ENCODE measurements at regions not wholly inside any gene's neighbourhood (a gene's known extent, or its start where the extent isn't known, plus 50 kb on each side); places are given as distances from the start of the nearest gene placed in this dataset.

GRCh38 chr2:217016796-217017419 is 157.0 kb upstream of the TNP1 start:
- H3K27ac ChIP-seq (ENCODE audit: low read depth in 1 of 2, low read length in 1 of 2) = no peak overlapping the region
- ATAC-seq (ENCODE audit: insufficient read depth, low FRiP score) = no peak
- WGBS, 2 donors = 84 to 89% methylated on average over 7 of the region's 7 CpGs

GRCh38 chr2:217014328-217015105 is 154.7 kb upstream of the TNP1 start:
- Histone ChIP-seq H3K9ac (ENCODE audit: insufficient read depth in 1 of 2, low read length in 2 of 2) (no peak overlapping the region), H3K27ac (ENCODE audit: low read depth in 1 of 2, low read length in 1 of 2) (no peak overlapping the region), H3K36me3 (ENCODE audit: control insufficient read depth in 4 of 4, insufficient read depth in 4 of 4, low read length in 4 of 4) (no peaks in the 10 kb centered on the region), H3K27me3 (ENCODE audit: control insufficient read depth in 3 of 3, insufficient read depth in 3 of 3, low read length in 2 of 3) (no peaks in the 10 kb centered on the region), H3K4me3 (no peak overlapping the region), H3K9me3 (ENCODE audit: control insufficient read depth in 4 of 4, insufficient read depth in 3 of 4, low read length in 3 of 4) (no peaks in the 10 kb centered on the region), H3K4me1 (ENCODE audit: control insufficient read depth in 5 of 5, insufficient read depth in 5 of 5, low read length in 5 of 5) (peaks cover 0 to 14% (median 4%) of the 10 kb centered on the region in 5 donors)
- ATAC-seq (ENCODE audit: insufficient read depth, low FRiP score) (no peak), DNase-seq (no peak)
- WGBS, 2 donors = 89 to 92% methylated on average over 6 of the region's 6 CpGs
- no peak for TF ChIP-seq CTCF (IDR thresholded peaks at IDR 0.05; ENCODE audit: control extremely low read depth, extremely low read depth)

More at GRCh38 chr2:217016796-217017419, 157.0 kb upstream of the TNP1 start:
- Histone ChIP-seq H3K36me3 (ENCODE audit: control insufficient read depth in 4 of 4, insufficient read depth in 4 of 4, low read length in 4 of 4) (no peaks in the 10 kb centered on the region), H3K9ac (ENCODE audit: insufficient read depth in 1 of 2, low read length in 2 of 2) (no peak overlapping the region), H3K4me3 (no peak overlapping the region), H3K9me3 (ENCODE audit: control insufficient read depth in 4 of 4, insufficient read depth in 3 of 4, low read length in 3 of 4) (no peaks in the 10 kb centered on the region), H3K27me3 (ENCODE audit: control insufficient read depth in 3 of 3, insufficient read depth in 3 of 3, low read length in 2 of 3) (no peaks in the 10 kb centered on the region), H3K4me1 (ENCODE audit: control insufficient read depth in 5 of 5, insufficient read depth in 5 of 5, low read length in 5 of 5) (peaks cover 0 to 14% (median 4%) of the 10 kb centered on the region in 5 donors)
- TF ChIP-seq CTCF (IDR thresholded peaks at IDR 0.05; ENCODE audit: control extremely low read depth, extremely low read depth) = no peak
- peak in 2 of 3 donors; percentile 42 to 45 for DNase-seq

GRCh38 chr2:217013926-217014325 is 154.1 kb upstream of the TNP1 start:
- ATAC-seq (ENCODE audit: insufficient read depth, low FRiP score) = no peak
- H3K4me1 ChIP-seq (ENCODE audit: control insufficient read depth in 5 of 5, insufficient read depth in 5 of 5, low read length in 5 of 5) = peaks cover 0 to 14% (median 4%) of the 10 kb centered on the region in 5 donors
- TF ChIP-seq CTCF (IDR thresholded peaks at IDR 0.05; ENCODE audit: control extremely low read depth, extremely low read depth) = no peak
- H3K4me3 ChIP-seq = no peak overlapping the region
- H3K9ac ChIP-seq (ENCODE audit: insufficient read depth in 1 of 2, low read length in 2 of 2) = no peak overlapping the region
- WGBS, 2 donors = 69 to 71% methylated on average over 3 of the region's 3 CpGs
- H3K27me3 ChIP-seq (ENCODE audit: control insufficient read depth in 3 of 3, insufficient read depth in 3 of 3, low read length in 2 of 3) = no peaks in the 10 kb centered on the region
- DNase-seq = peak in 2 of 3 donors; percentile 51 to 62
- no peaks in the 10 kb centered on the region for H3K36me3 ChIP-seq (ENCODE audit: control insufficient read depth in 4 of 4, insufficient read depth in 4 of 4, low read length in 4 of 4)
- H3K27ac ChIP-seq (ENCODE audit: low read depth in 1 of 2, low read length in 1 of 2) = no peak overlapping the region
- H3K9me3 ChIP-seq (ENCODE audit: control insufficient read depth in 4 of 4, insufficient read depth in 3 of 4, low read length in 3 of 4) = no peaks in the 10 kb centered on the region
